Lung (tissue), 11 donors: ENCODE measurements at regions not wholly inside any gene's neighbourhood (a gene's known extent, or its start where the extent isn't known, plus 50 kb on each side); places are given as distances from the start of the nearest gene placed in this dataset.

Experiments
- ATAC-seq: fragments of 200-7000 bp; cut with Tn5 transposase; one replicate; pipeline ENCODE4 v1.9.1; 2020; ENCODE audit warnings: moderate number of reproducible peaks; ENCODE audit not compliant: insufficient read depth, low FRiP score
- DNase-seq, 3 donors: peaks; one replicate each; pipeline ENCODE4 v3.0.0-alpha.2; 2013 to 2017
- H3K27ac ChIP-seq, 2 donors: one replicate each; pipeline ENCODE4 v1.5.1; 2013; ENCODE audit warnings: mild to moderate bottlenecking in 2 of 2, moderate library complexity in 2 of 2, control low read depth in 1 of 2, inconsistent platforms in 1 of 2, low read depth in 1 of 2, low read length in 1 of 2
- H3K27me3 ChIP-seq, 3 donors: one replicate each; pipeline ENCODE4 v1.5.1; 2013; ENCODE audit warnings: low read length in 2 of 3; ENCODE audit not compliant: control insufficient read depth in 3 of 3, insufficient read depth in 3 of 3
- H3K36me3 ChIP-seq, 4 donors: one replicate each; pipeline ENCODE4 v1.5.1; 2013; ENCODE audit warnings: low read length in 4 of 4, mild to moderate bottlenecking in 1 of 4, moderate library complexity in 1 of 4; ENCODE audit not compliant: control insufficient read depth in 4 of 4, insufficient read depth in 4 of 4
- H3K4me1 ChIP-seq, 5 donors: one replicate each; pipeline ENCODE4 v1.5.1; 2013; ENCODE audit warnings: low read length in 5 of 5, mild to moderate bottlenecking in 2 of 5, moderate library complexity in 1 of 5; ENCODE audit not compliant: control insufficient read depth in 5 of 5, insufficient read depth in 5 of 5
- H3K4me3 ChIP-seq: one replicate; pipeline ENCODE4 v1.5.1; 2013; ENCODE audit warnings: mild to moderate bottlenecking, control low read depth, moderate library complexity
- H3K9ac ChIP-seq, 2 donors: one replicate each; pipeline ENCODE4 v1.5.1; 2013; ENCODE audit warnings: low read length in 2 of 2, control low read depth in 1 of 2; ENCODE audit not compliant: insufficient read depth in 1 of 2
- H3K9me3 ChIP-seq, 4 donors: one replicate each; pipeline ENCODE4 v1.5.1; 2013; ENCODE audit warnings: low read length in 3 of 4, mild to moderate bottlenecking in 1 of 4, moderate library complexity in 1 of 4; ENCODE audit not compliant: control insufficient read depth in 4 of 4, insufficient read depth in 3 of 4
- WGBS, 2 donors: extraction: QIAGEN DNeasy Blood & Tissue Kit; methylation state at CpG; one replicate each; pipeline ENCODE4 v1.1.7; 2013; 5-methylcytosine and 5-hydroxymethylcytosine counted together
- TF ChIP-seq, protein P1 (sequence below): IDR thresholded peaks from 2 replicates; pipeline ENCODE4 v1.5.1; 2012; ENCODE audit warnings: mild to moderate bottlenecking; ENCODE audit errors: control extremely low read depth, extremely low read depth
- donor health status: control.
- donor health status: control.
- donor health status: Bipolar disorder and iron deficiency.
- donor health status: healthy.
- donor health status: DM: yes; HTN: yes; CAD: no.

DNA sequence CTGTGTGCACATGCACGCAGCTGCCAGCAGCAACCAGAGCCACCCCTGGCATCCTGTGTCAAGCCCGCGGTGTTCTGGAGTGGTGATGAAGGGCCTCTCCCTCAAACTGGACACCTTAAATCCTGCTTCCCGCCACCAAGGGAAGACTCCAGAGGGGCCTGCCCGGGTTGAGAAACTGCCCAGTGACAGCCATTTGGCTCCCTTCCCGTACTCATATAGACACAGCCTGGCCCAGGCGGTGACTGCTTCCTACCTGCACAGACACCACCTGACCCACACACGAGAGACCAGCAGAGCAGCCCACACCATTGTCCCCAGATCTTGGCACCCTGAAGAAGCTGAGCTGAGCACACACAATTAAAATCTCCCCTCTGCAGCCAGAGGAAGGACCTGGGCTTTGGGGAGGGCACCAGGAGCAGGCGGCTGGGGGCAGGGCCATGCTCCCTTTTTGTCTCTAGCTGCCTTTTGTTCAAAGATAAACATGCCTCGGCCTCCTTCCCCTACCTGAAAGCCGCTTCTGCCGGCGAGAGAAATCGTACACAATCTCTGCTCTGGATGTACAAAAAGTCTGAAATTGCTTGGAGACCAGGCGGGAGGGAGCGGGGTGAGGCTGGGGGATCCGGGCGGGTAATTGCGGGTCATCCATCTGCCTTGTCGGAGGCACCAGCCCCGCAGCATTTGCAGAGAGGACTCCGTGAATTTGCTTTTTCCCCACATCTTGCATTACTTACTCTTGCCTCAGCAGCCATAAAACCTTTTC, 78.4 kb downstream of the TSPAN17 start:
- Histone ChIP-seq H3K4me1 (peaks cover 0 to 5% (median 0%) of the 10 kb centered on the region in 5 donors), H3K9ac (no peak overlapping the region), H3K36me3 (no peaks in the 10 kb centered on the region), H3K9me3 (peaks cover 0 to 6% (median under 1%) of the 10 kb centered on the region in 4 donors), H3K4me3 (no peak overlapping the region), H3K27me3 (peaks cover 0 to 21% (median 11%) of the 10 kb centered on the region in 3 donors), H3K27ac (no peak overlapping the region)
- ATAC-seq (no peak), DNase-seq (peak in 1 of 3 donors; percentile 46)
- TF ChIP-seq, protein P1, sequence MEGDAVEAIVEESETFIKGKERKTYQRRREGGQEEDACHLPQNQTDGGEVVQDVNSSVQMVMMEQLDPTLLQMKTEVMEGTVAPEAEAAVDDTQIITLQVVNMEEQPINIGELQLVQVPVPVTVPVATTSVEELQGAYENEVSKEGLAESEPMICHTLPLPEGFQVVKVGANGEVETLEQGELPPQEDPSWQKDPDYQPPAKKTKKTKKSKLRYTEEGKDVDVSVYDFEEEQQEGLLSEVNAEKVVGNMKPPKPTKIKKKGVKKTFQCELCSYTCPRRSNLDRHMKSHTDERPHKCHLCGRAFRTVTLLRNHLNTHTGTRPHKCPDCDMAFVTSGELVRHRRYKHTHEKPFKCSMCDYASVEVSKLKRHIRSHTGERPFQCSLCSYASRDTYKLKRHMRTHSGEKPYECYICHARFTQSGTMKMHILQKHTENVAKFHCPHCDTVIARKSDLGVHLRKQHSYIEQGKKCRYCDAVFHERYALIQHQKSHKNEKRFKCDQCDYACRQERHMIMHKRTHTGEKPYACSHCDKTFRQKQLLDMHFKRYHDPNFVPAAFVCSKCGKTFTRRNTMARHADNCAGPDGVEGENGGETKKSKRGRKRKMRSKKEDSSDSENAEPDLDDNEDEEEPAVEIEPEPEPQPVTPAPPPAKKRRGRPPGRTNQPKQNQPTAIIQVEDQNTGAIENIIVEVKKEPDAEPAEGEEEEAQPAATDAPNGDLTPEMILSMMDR, result no peak
- 25 to 32% methylated on average over 22 of the region's 22 CpGs for WGBS, 2 donors

DNA sequence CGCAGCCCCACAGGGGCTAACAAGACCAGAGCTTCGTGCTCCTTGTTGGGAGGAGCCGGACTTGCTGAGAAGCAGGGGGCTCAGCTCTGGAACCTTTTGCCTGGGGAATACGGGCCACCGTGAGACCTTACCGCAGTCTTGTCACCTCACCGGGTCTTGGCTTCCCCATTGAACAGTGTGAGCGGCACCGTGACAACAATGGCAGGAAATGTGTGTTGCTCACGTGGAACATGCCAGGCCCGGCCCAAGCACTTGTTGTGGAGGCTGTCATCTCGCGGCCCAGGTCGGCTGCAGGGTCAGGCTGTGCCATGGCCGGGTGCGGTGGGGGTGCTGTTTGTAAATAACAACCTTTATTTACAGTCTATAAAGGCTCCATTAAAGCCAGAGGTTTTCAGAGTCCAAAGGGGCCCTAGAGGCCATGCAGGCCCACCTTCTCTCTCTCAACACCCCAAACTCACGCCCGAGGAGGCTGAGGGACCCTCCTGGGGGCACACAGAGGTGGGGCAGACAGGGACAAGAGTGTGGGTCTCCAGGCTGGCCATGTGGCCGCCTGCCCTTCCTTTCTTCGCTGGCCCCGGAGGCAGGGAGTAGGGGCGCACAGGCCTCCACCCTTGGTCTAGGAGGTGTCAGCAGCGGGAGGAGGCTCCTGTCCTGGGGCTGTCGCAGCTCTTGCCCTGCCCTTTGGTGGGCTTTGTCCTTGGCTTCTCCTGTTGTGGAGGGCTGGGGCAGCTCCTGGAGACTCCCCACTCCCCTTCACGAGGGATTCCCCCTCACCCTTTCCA, 79.7 kb downstream of the TSPAN17 start:
- no peaks in the 10 kb centered on the region for H3K36me3 ChIP-seq
- H3K9ac ChIP-seq, result no peak overlapping the region
- H3K27ac ChIP-seq, result no peak overlapping the region
- TF ChIP-seq, protein P1, result no peak
- peaks cover 0 to 8% (median under 1%) of the 10 kb centered on the region in 4 donors for H3K9me3 ChIP-seq
- peaks cover 0 to 24% (median 15%) of the 10 kb centered on the region in 3 donors for H3K27me3 ChIP-seq
- peaks cover 0 to 5% (median 0%) of the 10 kb centered on the region in 5 donors for H3K4me1 ChIP-seq
- ATAC-seq (no peak), DNase-seq (no peak)
- WGBS, 2 donors, result 59 to 66% methylated on average over 25 of the region's 25 CpGs
- H3K4me3 ChIP-seq, result no peak overlapping the region

DNA sequence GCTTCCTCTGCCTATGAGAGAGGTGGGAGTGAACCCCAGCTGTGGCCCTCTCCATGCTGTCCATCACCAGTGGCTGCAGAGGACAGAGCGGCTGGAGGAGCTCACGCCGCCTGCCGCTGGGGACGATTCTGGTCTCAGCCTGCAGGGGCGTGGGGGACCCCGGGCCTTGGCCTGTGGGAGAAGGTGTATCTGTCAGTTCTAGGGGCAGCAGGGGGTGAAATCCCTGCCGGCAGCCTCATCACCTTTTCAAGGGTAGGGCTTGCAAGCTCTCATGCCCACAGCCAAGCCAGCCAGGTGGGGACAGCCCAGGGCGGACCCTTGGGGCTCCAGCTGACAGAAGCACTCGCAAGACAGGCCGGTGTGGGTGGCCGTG, 80.2 kb downstream of the TSPAN17 start:
- WGBS, 2 donors, result 86 to 89% methylated on average over 12 of the region's 12 CpGs
- ATAC-seq (no peak), DNase-seq (no peak)
- Histone ChIP-seq H3K9ac (no peak overlapping the region), H3K36me3 (no peaks in the 10 kb centered on the region), H3K4me3 (no peak overlapping the region), H3K9me3 (peaks cover 0 to 8% (median under 1%) of the 10 kb centered on the region in 4 donors), H3K4me1 (peaks cover 0 to 5% (median 0%) of the 10 kb centered on the region in 5 donors), H3K27ac (no peak overlapping the region), H3K27me3 (peaks cover 0 to 28% (median 15%) of the 10 kb centered on the region in 3 donors)
- TF ChIP-seq, protein P1, result no peak
